ENCODE measurements at regions not wholly inside any gene's neighbourhood (a gene's known extent, or its start where the extent isn't known, plus 50 kb on each side); places are given as distances from the start of the nearest gene placed in this dataset.
"Not testable (repeated sequence)": the region's sequence is repeated elsewhere in the genome, so short reads cannot be mapped to it uniquely, and the experiment has no call there.

- Histone ChIP-seq H3K27me3 (ENCODE audit: control insufficient read depth, insufficient read depth, low read length) (no peaks in the 10 kb centered on the region), H3K4me3 (replicated peaks in 1 of 4; ENCODE audit: control extremely low read depth in 1 of 4, insufficient read depth in 1 of 4, low read depth in 3 of 4, low read length in 4 of 4) (no peak overlapping the region), H3K9me3 (ENCODE audit: control insufficient read depth, insufficient read depth, low read depth, low read length) (no peaks in the 10 kb centered on the region), H2AFZ (ENCODE audit: low read length) (no peak overlapping the region), H3K4me2 (ENCODE audit: extremely low read depth, insufficient read depth, low read length) (no peak overlapping the region), H3K27ac (ENCODE audit: insufficient read depth, low read length) (no peak overlapping the region), H3K36me3 (ENCODE audit: control insufficient read depth, insufficient read depth, low read length) (no peaks in the 10 kb centered on the region), H3K79me2 (ENCODE audit: control insufficient read depth, insufficient read depth, low read length) (no peaks in the 10 kb centered on the region), H4K20me1 (ENCODE audit: control insufficient read depth, extremely low read depth, insufficient read depth, low read length) (no peaks in the 10 kb centered on the region), H3K4me1 (ENCODE audit: control insufficient read depth, extremely low read depth, insufficient read depth, low read length) (no peaks in the 10 kb centered on the region), H3K9ac (ENCODE audit: insufficient read depth, low read length) (no peak overlapping the region)
- no peak for TF ChIP-seq CTCF (conservative IDR thresholded peaks at IDR 0.05 in 1 of 2, IDR thresholded peaks at IDR 0.05 in 1 of 2; ENCODE audit: low read depth in 1 of 2, low read length in 2 of 2)
- no peak for TF ChIP-seq EZH2 (IDR thresholded peaks at IDR 0.05; ENCODE audit: low read length, missing control alignments)
- no peak for DNase-seq (ENCODE audit: low read depth in 2 of 2)
Observed at GRCh38 chr4:162837241-162837640, 329.4 kb downstream of the NAF1 start.

DNA sequence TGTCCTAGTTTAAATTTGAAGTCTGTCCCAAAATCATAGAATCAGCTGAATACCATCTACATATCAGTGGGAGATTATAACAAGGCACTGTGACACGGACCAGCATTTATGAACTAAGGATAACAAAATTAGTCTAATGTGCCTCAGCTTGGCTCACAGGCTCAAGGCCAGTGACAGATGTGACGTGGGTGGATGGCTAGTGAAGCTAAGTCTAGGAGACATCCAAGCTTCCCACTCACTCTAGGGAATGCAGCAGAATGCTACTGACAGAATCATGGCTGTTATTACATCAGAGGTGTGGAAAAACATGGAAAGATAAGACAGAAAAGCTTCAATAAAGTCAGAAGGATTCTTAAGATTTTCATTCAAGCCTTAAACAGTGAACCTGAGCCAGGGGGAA is 329.9 kb downstream of the NAF1 start:
- Histone ChIP-seq H3K27me3 (ENCODE audit: control insufficient read depth, insufficient read depth, low read length) (no peaks in the 10 kb centered on the region), H3K4me2 (ENCODE audit: extremely low read depth, insufficient read depth, low read length) (no peak overlapping the region), H4K20me1 (ENCODE audit: control insufficient read depth, extremely low read depth, insufficient read depth, low read length) (no peaks in the 10 kb centered on the region), H3K9me3 (ENCODE audit: control insufficient read depth, insufficient read depth, low read depth, low read length) (no peaks in the 10 kb centered on the region), H3K4me1 (ENCODE audit: control insufficient read depth, extremely low read depth, insufficient read depth, low read length) (no peaks in the 10 kb centered on the region), H3K27ac (ENCODE audit: insufficient read depth, low read length) (no peak overlapping the region), H2AFZ (ENCODE audit: low read length) (no peak overlapping the region), H3K79me2 (ENCODE audit: control insufficient read depth, insufficient read depth, low read length) (no peaks in the 10 kb centered on the region), H3K36me3 (ENCODE audit: control insufficient read depth, insufficient read depth, low read length) (no peaks in the 10 kb centered on the region), H3K9ac (ENCODE audit: insufficient read depth, low read length) (no peak overlapping the region), H3K4me3 (replicated peaks in 1 of 4; ENCODE audit: control extremely low read depth in 1 of 4, insufficient read depth in 1 of 4, low read depth in 3 of 4, low read length in 4 of 4) (no peak overlapping the region)
- no peak for DNase-seq (ENCODE audit: low read depth in 2 of 2)
- no peak for TF ChIP-seq EZH2 (IDR thresholded peaks at IDR 0.05; ENCODE audit: low read length, missing control alignments)
- TF ChIP-seq CTCF (conservative IDR thresholded peaks at IDR 0.05 in 1 of 2, IDR thresholded peaks at IDR 0.05 in 1 of 2; ENCODE audit: low read depth in 1 of 2, low read length in 2 of 2) = no peak

DNA sequence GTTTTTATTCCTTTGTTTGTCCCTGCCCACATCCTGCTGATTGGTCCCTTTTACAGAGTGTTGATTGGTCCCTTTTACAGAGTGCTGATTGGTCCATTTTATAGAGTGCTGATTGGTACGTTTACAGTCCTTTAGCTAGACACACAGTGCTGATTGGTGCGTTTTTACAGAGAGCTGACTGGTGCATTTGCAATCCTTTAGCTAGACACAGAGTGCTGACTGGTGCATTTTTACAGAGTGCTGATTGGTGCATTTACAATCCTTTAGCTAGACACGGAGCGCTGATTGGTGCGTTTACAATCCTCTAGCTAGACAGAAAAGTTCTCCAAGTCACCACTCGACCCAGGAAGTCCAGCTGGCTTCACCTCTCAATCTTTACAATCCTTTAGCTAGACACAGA is 330.4 kb downstream of the NAF1 start:
- not testable (repeated sequence) for H3K36me3 ChIP-seq (ENCODE audit: control insufficient read depth, insufficient read depth, low read length); H3K9ac ChIP-seq (ENCODE audit: insufficient read depth, low read length); DNase-seq (ENCODE audit: low read depth in 2 of 2); H3K4me3 ChIP-seq (replicated peaks in 1 of 4; ENCODE audit: control extremely low read depth in 1 of 4, insufficient read depth in 1 of 4, low read depth in 3 of 4, low read length in 4 of 4); H3K27ac ChIP-seq (ENCODE audit: insufficient read depth, low read length); H3K9me3 ChIP-seq (ENCODE audit: control insufficient read depth, insufficient read depth, low read depth, low read length); H4K20me1 ChIP-seq (ENCODE audit: control insufficient read depth, extremely low read depth, insufficient read depth, low read length); H3K4me2 ChIP-seq (ENCODE audit: extremely low read depth, insufficient read depth, low read length); H3K4me1 ChIP-seq (ENCODE audit: control insufficient read depth, extremely low read depth, insufficient read depth, low read length); H2AFZ ChIP-seq (ENCODE audit: low read length); H3K79me2 ChIP-seq (ENCODE audit: control insufficient read depth, insufficient read depth, low read length); H3K27me3 ChIP-seq (ENCODE audit: control insufficient read depth, insufficient read depth, low read length)

- no peak for DNase-seq (ENCODE audit: low read depth in 2 of 2)
- no peak overlapping the region for H2AFZ ChIP-seq (ENCODE audit: low read length)
- no peaks in the 10 kb centered on the region for H4K20me1 ChIP-seq (ENCODE audit: control insufficient read depth, extremely low read depth, insufficient read depth, low read length)
- H3K4me1 ChIP-seq (ENCODE audit: control insufficient read depth, extremely low read depth, insufficient read depth, low read length) = no peaks in the 10 kb centered on the region
- H3K4me2 ChIP-seq (ENCODE audit: extremely low read depth, insufficient read depth, low read length) = no peak overlapping the region
- H3K36me3 ChIP-seq (ENCODE audit: control insufficient read depth, insufficient read depth, low read length) = no peaks in the 10 kb centered on the region
- H3K9me3 ChIP-seq (ENCODE audit: control insufficient read depth, insufficient read depth, low read depth, low read length) = no peaks in the 10 kb centered on the region
- H3K27me3 ChIP-seq (ENCODE audit: control insufficient read depth, insufficient read depth, low read length) = no peaks in the 10 kb centered on the region
- TF ChIP-seq EZH2 (IDR thresholded peaks at IDR 0.05; ENCODE audit: low read length, missing control alignments) = no peak
- TF ChIP-seq CTCF (conservative IDR thresholded peaks at IDR 0.05 in 1 of 2, IDR thresholded peaks at IDR 0.05 in 1 of 2; ENCODE audit: low read depth in 1 of 2, low read length in 2 of 2) = no peak
- H3K27ac ChIP-seq (ENCODE audit: insufficient read depth, low read length) = no peak overlapping the region
- no peak overlapping the region for H3K4me3 ChIP-seq (replicated peaks in 1 of 4; ENCODE audit: control extremely low read depth in 1 of 4, insufficient read depth in 1 of 4, low read depth in 3 of 4, low read length in 4 of 4)
- no peak overlapping the region for H3K9ac ChIP-seq (ENCODE audit: insufficient read depth, low read length)
- no peaks in the 10 kb centered on the region for H3K79me2 ChIP-seq (ENCODE audit: control insufficient read depth, insufficient read depth, low read length)
Observed at GRCh38 chr4:162830899-162831298, 335.8 kb downstream of the NAF1 start.

DNA sequence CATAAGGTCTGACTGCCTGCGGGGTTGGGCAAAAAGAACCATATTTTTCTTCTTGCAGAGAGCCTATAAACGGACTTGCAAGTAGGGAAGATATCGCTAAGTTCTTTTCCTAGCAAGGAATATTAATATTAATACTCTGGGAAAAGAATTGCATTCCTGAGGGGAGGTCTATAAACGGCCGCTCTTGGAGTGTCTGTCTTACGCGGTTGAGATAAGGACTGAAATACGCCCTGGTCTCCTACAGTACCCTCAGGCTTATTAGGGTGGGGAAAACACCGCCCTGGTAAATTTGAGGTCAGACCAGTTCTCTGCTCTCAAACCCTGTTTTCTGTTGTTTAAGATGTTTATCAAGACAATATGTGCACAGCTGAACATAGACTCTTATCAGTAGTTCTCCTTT is 349.3 kb downstream of the NAF1 start:
- H3K27me3 ChIP-seq (ENCODE audit: control insufficient read depth, insufficient read depth, low read length); H3K4me2 ChIP-seq (ENCODE audit: extremely low read depth, insufficient read depth, low read length); H3K9me3 ChIP-seq (ENCODE audit: control insufficient read depth, insufficient read depth, low read depth, low read length); H4K20me1 ChIP-seq (ENCODE audit: control insufficient read depth, extremely low read depth, insufficient read depth, low read length); H3K9ac ChIP-seq (ENCODE audit: insufficient read depth, low read length); H3K79me2 ChIP-seq (ENCODE audit: control insufficient read depth, insufficient read depth, low read length); H3K36me3 ChIP-seq (ENCODE audit: control insufficient read depth, insufficient read depth, low read length); H3K27ac ChIP-seq (ENCODE audit: insufficient read depth, low read length); H2AFZ ChIP-seq (ENCODE audit: low read length); H3K4me3 ChIP-seq (replicated peaks in 1 of 4; ENCODE audit: control extremely low read depth in 1 of 4, insufficient read depth in 1 of 4, low read depth in 3 of 4, low read length in 4 of 4); DNase-seq (ENCODE audit: low read depth in 2 of 2); H3K4me1 ChIP-seq (ENCODE audit: control insufficient read depth, extremely low read depth, insufficient read depth, low read length): not testable (repeated sequence)
